ENCODE measurements at regions not wholly inside any gene's neighbourhood (a gene's known extent, or its start where the extent isn't known, plus 50 kb on each side); places are given as distances from the start of the nearest gene placed in this dataset.

DNA sequence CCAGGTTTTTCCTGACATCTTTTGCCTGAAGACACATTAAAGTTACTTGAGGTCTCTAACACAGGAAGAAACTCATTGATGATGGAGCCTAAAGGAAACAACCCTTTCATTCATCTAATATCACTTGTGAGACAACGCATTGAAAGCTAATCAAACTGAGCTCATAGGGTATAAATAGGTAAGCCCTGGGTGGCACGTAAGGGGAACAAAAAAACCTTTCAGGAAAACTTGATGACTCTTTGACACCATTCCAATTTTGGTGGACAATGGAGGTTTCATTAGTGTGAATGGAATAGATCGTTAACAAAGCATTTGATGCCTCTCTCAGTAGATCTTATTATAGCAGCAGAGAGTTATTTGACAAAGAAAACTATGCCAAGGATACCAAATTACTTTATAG is 80.7 kb upstream of the DUSP10 start:
- H4K8ac ChIP-seq (replicated peaks; ENCODE audit: insufficient read length, low read depth, low read length): no peak overlapping the region
- H3K18ac ChIP-seq (ENCODE audit: insufficient read length, low read depth, low read length): no peak overlapping the region
- H3K4me2 ChIP-seq (ENCODE audit: insufficient read depth, insufficient read length, low read length): no peak overlapping the region
- no peak overlapping the region for H2BK20ac ChIP-seq (ENCODE audit: low read depth, low read length, poor library complexity, severe bottlenecking)
- H3K36me3 Mint-ChIP-seq (ENCODE audit: insufficient read depth in 1 of 3, low read depth in 3 of 3): peaks cover 0 to 12% (median 2%) of the 10 kb centered on the region in 3 experiments; a peak in 3 of 7 replicates
- H2BK12ac ChIP-seq (ENCODE audit: insufficient read length, low read depth, low read length): no peak overlapping the region
- H3K9me3 ChIP-seq (ENCODE audit: control insufficient read depth, low read depth, low read length): no peaks in the 10 kb centered on the region
- H3K56ac ChIP-seq (ENCODE audit: insufficient read length, low read depth, low read length): no peak overlapping the region
- H2BK15ac ChIP-seq (ENCODE audit: low read depth, low read length): no peak overlapping the region
- DNase-seq: no peak
- peaks cover 9 to 10% of the 10 kb centered on the region in 2 experiments for H3K4me1 Mint-ChIP-seq
- peaks cover 2 to 10% of the 10 kb centered on the region in 2 experiments; a peak in 4 of 5 replicates for H3K9me3 Mint-ChIP-seq
- H2BK120ac ChIP-seq (ENCODE audit: low read depth, low read length, poor library complexity, severe bottlenecking): no peak overlapping the region
- no peaks in the 10 kb centered on the region for H4K20me1 ChIP-seq (ENCODE audit: control insufficient read depth, insufficient read depth, insufficient read length)
- H3K23me2 ChIP-seq (ENCODE audit: insufficient read length, low read depth, low read length, poor library complexity, severe bottlenecking): no peaks in the 10 kb centered on the region
- H3K4me1 ChIP-seq (ENCODE audit: insufficient read depth, low read length): no peaks in the 10 kb centered on the region; the same call in 1 of the 2 replicates
- H3K27me3 ChIP-seq (ENCODE audit: insufficient read depth, low read length): no peaks in the 10 kb centered on the region
- TF ChIP-seq, protein P1, sequence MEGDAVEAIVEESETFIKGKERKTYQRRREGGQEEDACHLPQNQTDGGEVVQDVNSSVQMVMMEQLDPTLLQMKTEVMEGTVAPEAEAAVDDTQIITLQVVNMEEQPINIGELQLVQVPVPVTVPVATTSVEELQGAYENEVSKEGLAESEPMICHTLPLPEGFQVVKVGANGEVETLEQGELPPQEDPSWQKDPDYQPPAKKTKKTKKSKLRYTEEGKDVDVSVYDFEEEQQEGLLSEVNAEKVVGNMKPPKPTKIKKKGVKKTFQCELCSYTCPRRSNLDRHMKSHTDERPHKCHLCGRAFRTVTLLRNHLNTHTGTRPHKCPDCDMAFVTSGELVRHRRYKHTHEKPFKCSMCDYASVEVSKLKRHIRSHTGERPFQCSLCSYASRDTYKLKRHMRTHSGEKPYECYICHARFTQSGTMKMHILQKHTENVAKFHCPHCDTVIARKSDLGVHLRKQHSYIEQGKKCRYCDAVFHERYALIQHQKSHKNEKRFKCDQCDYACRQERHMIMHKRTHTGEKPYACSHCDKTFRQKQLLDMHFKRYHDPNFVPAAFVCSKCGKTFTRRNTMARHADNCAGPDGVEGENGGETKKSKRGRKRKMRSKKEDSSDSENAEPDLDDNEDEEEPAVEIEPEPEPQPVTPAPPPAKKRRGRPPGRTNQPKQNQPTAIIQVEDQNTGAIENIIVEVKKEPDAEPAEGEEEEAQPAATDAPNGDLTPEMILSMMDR (conservative IDR thresholded peaks at IDR 0.05): no peak
- no peak overlapping the region for H3K23ac ChIP-seq (ENCODE audit: insufficient read length, low read depth, low read length)
- no peak overlapping the region for H2AK5ac ChIP-seq (ENCODE audit: insufficient read length, low read length)
- H3K4me3 Mint-ChIP-seq: no peak overlapping the region
- H3K14ac ChIP-seq (ENCODE audit: insufficient read depth, low read length): no peak overlapping the region
- H4K91ac ChIP-seq (ENCODE audit: insufficient read length, low read depth, low read length): no peak overlapping the region
- no peaks in the 10 kb centered on the region for H3K79me2 ChIP-seq (ENCODE audit: insufficient read depth, low read length)
- no peak overlapping the region for H3K4ac ChIP-seq (ENCODE audit: low read depth, low read length)
- H3K27ac ChIP-seq (ENCODE audit: insufficient read length, low read depth, low read length): no peak overlapping the region
- WGBS (ENCODE audit: extremely low coverage, insufficient read length, low lambda C conversion rate): no CpG with 5 or more reads among the region's 3 CpGs
- H2BK5ac ChIP-seq (ENCODE audit: insufficient read length, low read length): no peak overlapping the region
- peaks cover 6% of the 10 kb centered on the region; the same call in 1 of the 2 replicates for H3K27me3 Mint-ChIP-seq (ENCODE audit: low read depth)
- no peak overlapping the region for H3T11ph ChIP-seq (ENCODE audit: low read length)
- no peak overlapping the region for H3K9ac ChIP-seq (ENCODE audit: extremely low read depth, insufficient read length, low read length)
- H4K5ac ChIP-seq (ENCODE audit: insufficient read length, low read depth, low read length): no peak overlapping the region
- H2AFZ ChIP-seq (ENCODE audit: low read length): no peak overlapping the region
- no peak overlapping the region for H3K27ac Mint-ChIP-seq
- no peaks in the 10 kb centered on the region for H3K79me1 ChIP-seq (ENCODE audit: insufficient read depth, low read depth, low read length, poor library complexity, severe bottlenecking)
